Transverse colon (tissue), 3 donors: ENCODE measurements at regions not wholly inside any gene's neighbourhood (a gene's known extent, or its start where the extent isn't known, plus 50 kb on each side); places are given as distances from the start of the nearest gene placed in this dataset.

ENCODE experiments used
- CTCF ChIP-seq, 5 experiments: fragments of 200-600 bp in 3 of 5; fragments of 450-650 bp in 2 of 5; sonication (generic) in 3 of 5; IDR thresholded peaks; 1 replicate in 2 of 5; 2 replicates in 3 of 5; pipeline ENCODE4 v1.5.1; 2016 to 2017; ENCODE audit warnings: antibody characterized with exemption in 5 of 5, inconsistent platforms in 3 of 5, mild to moderate bottlenecking in 2 of 5, moderate library complexity in 1 of 5
- POLR2A ChIP-seq: fragments of 450-650 bp; IDR thresholded peaks from one replicate; pipeline ENCODE4 v1.6.1; 2016; ENCODE audit warnings: antibody characterized with exemption, mild to moderate bottlenecking, moderate library complexity

DNA sequence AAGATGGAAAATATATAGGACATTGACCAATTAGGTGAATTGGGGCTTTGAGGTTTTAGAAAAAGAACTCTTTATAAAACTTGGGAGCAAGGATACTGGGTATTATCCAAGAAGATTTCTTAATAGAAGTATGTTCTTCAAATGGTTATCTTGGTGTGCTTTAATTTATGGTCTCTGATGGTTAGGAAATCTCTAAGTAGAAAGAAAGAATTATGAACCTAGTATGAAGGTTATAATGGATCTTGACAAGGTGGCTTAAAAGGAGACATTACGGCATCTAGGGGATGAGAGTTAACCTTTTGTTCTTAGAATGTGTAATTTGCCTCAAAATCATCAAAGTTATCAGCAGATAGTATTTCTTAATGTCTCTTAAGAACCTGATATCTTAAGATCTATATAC is 210.4 kb upstream of the PRICKLE1 start:
- TF ChIP-seq CTCF (IDR thresholded peaks at IDR 0.05) = no peak
- TF ChIP-seq POLR2A = no peak
